ENCODE measurements at regions not wholly inside any gene's neighbourhood (a gene's known extent, or its start where the extent isn't known, plus 50 kb on each side); places are given as distances from the start of the nearest gene placed in this dataset.

DNA sequence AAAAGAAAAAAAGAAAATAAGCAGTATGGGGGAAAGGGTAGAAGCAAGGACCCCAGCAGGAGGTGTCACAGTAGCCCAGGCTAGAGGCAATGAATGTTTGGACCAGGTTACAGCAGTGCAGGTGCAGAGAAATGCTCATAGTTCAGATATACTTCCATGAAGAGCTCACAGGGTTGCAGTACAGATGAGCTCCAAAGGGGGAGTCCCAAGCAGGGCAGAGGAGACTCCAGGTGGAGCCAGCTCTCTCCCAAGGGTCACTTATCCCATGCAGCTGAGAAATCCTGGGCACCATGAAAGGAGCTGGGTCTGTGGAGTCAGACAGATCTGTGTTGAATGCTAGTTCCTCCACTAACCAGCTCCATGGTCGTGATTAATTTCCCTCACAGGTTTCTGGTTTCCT, 174.9 kb downstream of the C7orf25 start:
- no peak for TF ChIP-seq GTF2E2 (tag; IDR thresholded peaks at IDR 0.05)
- TF ChIP-seq, protein P1, sequence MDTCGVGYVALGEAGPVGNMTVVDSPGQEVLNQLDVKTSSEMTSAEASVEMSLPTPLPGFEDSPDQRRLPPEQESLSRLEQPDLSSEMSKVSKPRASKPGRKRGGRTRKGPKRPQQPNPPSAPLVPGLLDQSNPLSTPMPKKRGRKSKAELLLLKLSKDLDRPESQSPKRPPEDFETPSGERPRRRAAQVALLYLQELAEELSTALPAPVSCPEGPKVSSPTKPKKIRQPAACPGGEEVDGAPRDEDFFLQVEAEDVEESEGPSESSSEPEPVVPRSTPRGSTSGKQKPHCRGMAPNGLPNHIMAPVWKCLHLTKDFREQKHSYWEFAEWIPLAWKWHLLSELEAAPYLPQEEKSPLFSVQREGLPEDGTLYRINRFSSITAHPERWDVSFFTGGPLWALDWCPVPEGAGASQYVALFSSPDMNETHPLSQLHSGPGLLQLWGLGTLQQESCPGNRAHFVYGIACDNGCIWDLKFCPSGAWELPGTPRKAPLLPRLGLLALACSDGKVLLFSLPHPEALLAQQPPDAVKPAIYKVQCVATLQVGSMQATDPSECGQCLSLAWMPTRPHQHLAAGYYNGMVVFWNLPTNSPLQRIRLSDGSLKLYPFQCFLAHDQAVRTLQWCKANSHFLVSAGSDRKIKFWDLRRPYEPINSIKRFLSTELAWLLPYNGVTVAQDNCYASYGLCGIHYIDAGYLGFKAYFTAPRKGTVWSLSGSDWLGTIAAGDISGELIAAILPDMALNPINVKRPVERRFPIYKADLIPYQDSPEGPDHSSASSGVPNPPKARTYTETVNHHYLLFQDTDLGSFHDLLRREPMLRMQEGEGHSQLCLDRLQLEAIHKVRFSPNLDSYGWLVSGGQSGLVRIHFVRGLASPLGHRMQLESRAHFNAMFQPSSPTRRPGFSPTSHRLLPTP (IDR thresholded peaks at IDR 0.05; ENCODE audit: borderline replicate concordance, extremely low read depth, insufficient read length), result no peak
- no peak for TF ChIP-seq ZNF134 (CRISPR knock-in tag; conservative IDR thresholded peaks at IDR 0.05)

Data from K562 (cell line).